HG03045 (cell line): ENCODE measurements at regions not wholly inside any gene's neighbourhood (a gene's known extent, or its start where the extent isn't known, plus 50 kb on each side); places are given as distances from the start of the nearest gene placed in this dataset.

Experiments
- ATAC-seq: cut with Tn5 transposase; IDR thresholded peaks from one replicate; pipeline ENCODE4 v1.9.1; 2021; ENCODE audit warnings: mild to moderate bottlenecking, moderate library complexity; ENCODE audit not compliant: unreplicated experiment

- no peak for ATAC-seq
Observed at GRCh38 chr15:69988541-69989225, 109.0 kb downstream of the TLE3 start.

GRCh38 chr15:69990566-69991421, 106.9 kb downstream of the TLE3 start:
- no peak for ATAC-seq

- ATAC-seq = no peak
Observed at GRCh38 chr15:69991551-69991980, 106.2 kb downstream of the TLE3 start.

GRCh38 chr15:69992348-69992747, 105.4 kb downstream of the TLE3 start:
- no peak for ATAC-seq

- ATAC-seq = no peak
Observed at GRCh38 chr15:69994429-69995205, 103.1 kb downstream of the TLE3 start.

GRCh38 chr15:69996321-69997160, 101.2 kb downstream of the TLE3 start:
- no peak for ATAC-seq

- no peak for ATAC-seq
Observed at GRCh38 chr15:69997161-69997485, 100.6 kb downstream of the TLE3 start.
